Mesenchymal stem cell (in vitro differentiated cells and primary cell): ENCODE measurements at regions not wholly inside any gene's neighbourhood (a gene's known extent, or its start where the extent isn't known, plus 50 kb on each side); places are given as distances from the start of the nearest gene placed in this dataset.
"Not testable (repeated sequence)": the region's sequence is repeated elsewhere in the genome, so short reads cannot be mapped to it uniquely, and the experiment has no call there.

Experiments
- DNase-seq: peaks from one replicate; pipeline ENCODE4 v3.0.0-alpha.2; 2013
- H2AFZ ChIP-seq: one replicate; pipeline ENCODE4 v1.6.1; 2013; ENCODE audit warnings: low read depth, mild to moderate bottlenecking, control low read depth, inconsistent platforms, low read length, moderate library complexity
- H2AK5ac ChIP-seq: 2 replicates; pipeline ENCODE4 v1.6.1; 2013; ENCODE audit warnings: low read length, moderate library complexity, mild to moderate bottlenecking, inconsistent platforms; ENCODE audit not compliant: severe bottlenecking
- H2BK120ac ChIP-seq: one replicate; pipeline ENCODE4 v1.6.1; 2013; ENCODE audit warnings: low read depth, mild to moderate bottlenecking, inconsistent platforms, low read length, moderate library complexity
- H2BK12ac ChIP-seq, 2 experiments: one replicate each; pipeline ENCODE4 v1.6.1; 2013; ENCODE audit warnings: inconsistent platforms in 2 of 2, low read length in 2 of 2, mild to moderate bottlenecking in 2 of 2, moderate library complexity in 2 of 2, control low read depth in 1 of 2
- H2BK15ac ChIP-seq: one replicate; pipeline ENCODE4 v1.6.1; 2013; ENCODE audit warnings: mild to moderate bottlenecking, low read depth, inconsistent platforms; ENCODE audit not compliant: poor library complexity, severe bottlenecking
- H2BK5ac ChIP-seq: 2 replicates; pipeline ENCODE4 v1.6.1; 2013; ENCODE audit warnings: low read depth, mild to moderate bottlenecking, low read length, control low read depth, inconsistent platforms; ENCODE audit not compliant: poor library complexity, severe bottlenecking
- H3K14ac ChIP-seq, 2 experiments: one replicate each; pipeline ENCODE4 v1.6.1; 2013; ENCODE audit warnings: inconsistent platforms in 2 of 2, low read length in 2 of 2, control low read depth in 1 of 2, mild to moderate bottlenecking in 1 of 2, moderate library complexity in 1 of 2
- H3K18ac ChIP-seq, 2 experiments: one replicate each; pipeline ENCODE4 v1.6.1; 2013; ENCODE audit warnings: inconsistent platforms in 2 of 2, low read length in 2 of 2, control low read depth in 1 of 2, low read depth in 1 of 2, mild to moderate bottlenecking in 1 of 2
- H3K23ac ChIP-seq, 2 experiments: one replicate each; pipeline ENCODE4 v1.6.1; 2013; ENCODE audit warnings: inconsistent platforms in 2 of 2, low read length in 2 of 2, mild to moderate bottlenecking in 2 of 2, moderate library complexity in 2 of 2, control low read depth in 1 of 2
- H3K27ac ChIP-seq: 2 replicates; pipeline ENCODE4 v1.5.1; 2013; ENCODE audit warnings: mild to moderate bottlenecking, moderate library complexity, low read length, control low read depth, inconsistent platforms; ENCODE audit not compliant: poor library complexity, severe bottlenecking
- H3K27me3 ChIP-seq, 2 experiments: 2 replicates each; pipeline versions ENCODE4 v1.6.1 to v1.7.0; 2013; ENCODE audit warnings: low read length in 2 of 2, mild to moderate bottlenecking in 2 of 2, moderate library complexity in 2 of 2, control low read depth in 1 of 2, inconsistent platforms in 1 of 2; ENCODE audit not compliant: control insufficient read depth in 1 of 2, insufficient read depth in 1 of 2
- H3K36me3 ChIP-seq, 2 experiments: 2 replicates each; pipeline versions ENCODE4 v1.6.1 to v1.7.0; 2013; ENCODE audit warnings: low read length in 2 of 2, control low read depth in 1 of 2, inconsistent platforms in 1 of 2, low read depth in 1 of 2, mild to moderate bottlenecking in 1 of 2; ENCODE audit not compliant: insufficient read depth in 2 of 2, control insufficient read depth in 1 of 2
- H3K4ac ChIP-seq, 2 experiments: one replicate each; pipeline ENCODE4 v1.6.1; 2013; ENCODE audit warnings: inconsistent platforms in 2 of 2, low read length in 2 of 2, mild to moderate bottlenecking in 2 of 2, moderate library complexity in 2 of 2, control low read depth in 1 of 2, low read depth in 1 of 2
- H3K4me1 ChIP-seq: 2 replicates; pipeline ENCODE4 v1.6.1; 2013; ENCODE audit warnings: low read depth, low read length, control low read depth; ENCODE audit not compliant: control insufficient read depth, insufficient read depth
- H3K4me2 ChIP-seq: 2 replicates; pipeline ENCODE4 v1.6.1; 2013; ENCODE audit warnings: low read length, mild to moderate bottlenecking, inconsistent platforms; ENCODE audit not compliant: poor library complexity, severe bottlenecking
- H3K4me3 ChIP-seq, 2 experiments: 2 replicates each; pipeline versions ENCODE4 v1.5.1 to v1.7.0; 2013; ENCODE audit warnings: low read length in 2 of 2, mild to moderate bottlenecking in 2 of 2, control low read depth in 1 of 2, low read depth in 1 of 2; ENCODE audit not compliant: insufficient read depth in 1 of 2
- H3K79me1 ChIP-seq: replicated peaks from 2 replicates; pipeline ENCODE4 v1.6.1; 2013; ENCODE audit warnings: mild to moderate bottlenecking, control low read depth, low read length, inconsistent platforms; ENCODE audit not compliant: poor library complexity, severe bottlenecking
- H3K9ac ChIP-seq: 2 replicates; pipeline ENCODE4 v1.7.0; 2013; ENCODE audit warnings: mild to moderate bottlenecking, low read length, moderate library complexity
- H3K9me3 ChIP-seq: 2 replicates; pipeline ENCODE4 v1.7.0; 2013; ENCODE audit warnings: mild to moderate bottlenecking, low read length; ENCODE audit not compliant: control insufficient read depth
- H4K8ac ChIP-seq: one replicate; pipeline ENCODE4 v1.6.1; 2013; ENCODE audit warnings: inconsistent platforms, mild to moderate bottlenecking, low read length, moderate library complexity
- H4K91ac ChIP-seq: one replicate; pipeline ENCODE4 v1.6.1; 2013; ENCODE audit warnings: mild to moderate bottlenecking, low read length, inconsistent platforms
- WGBS: methylation state at CpG from one replicate; pipeline ENCODE4 v1.1.7; 2013; ENCODE audit warnings: mixed read lengths; 5-methylcytosine and 5-hydroxymethylcytosine counted together

- H3K27ac ChIP-seq, result no peak overlapping the region
- H3K14ac ChIP-seq, result no peak overlapping the region
- 13% methylated on average over 50 of the region's 52 CpGs for WGBS
- no peaks in the 10 kb centered on the region for H3K79me1 ChIP-seq
- H3K4ac ChIP-seq, result no peak overlapping the region
- no peak overlapping the region for H2BK15ac ChIP-seq
- H2AFZ ChIP-seq, result peak overlapping the region; percentile 33
- H3K4me2 ChIP-seq, result peak overlapping the region; percentile 30
- no peak overlapping the region for H4K91ac ChIP-seq
- peak; percentile 78 for DNase-seq
- peak overlapping the region in 1 of 2 experiments; percentile 71 for H3K4me3 ChIP-seq
- no peaks in the 10 kb centered on the region for H3K9me3 ChIP-seq
- H2BK120ac ChIP-seq, result no peak overlapping the region
- no peak overlapping the region for H2AK5ac ChIP-seq
- no peaks in the 10 kb centered on the region for H3K36me3 ChIP-seq
- H3K9ac ChIP-seq, result peak overlapping the region; percentile 53
- H2BK5ac ChIP-seq, result no peak overlapping the region
- H3K23ac ChIP-seq, result no peak overlapping the region
- peak overlapping the region; percentile 24 for H4K8ac ChIP-seq
- peaks cover 30 to 41% of the 10 kb centered on the region in 2 experiments for H3K27me3 ChIP-seq
- H3K18ac ChIP-seq, result no peak overlapping the region
- peaks cover 16% of the 10 kb centered on the region for H3K4me1 ChIP-seq
- no peak overlapping the region for H2BK12ac ChIP-seq
Measured at GRCh38 chr5:1644810-1645571, 121.2 kb upstream of the LPCAT1 start.

GRCh38 chr5:1644393-1644809, 120.6 kb upstream of the LPCAT1 start:
- H3K79me1 ChIP-seq, H3K18ac ChIP-seq, H3K14ac ChIP-seq, H2BK5ac ChIP-seq, H3K23ac ChIP-seq, H4K91ac ChIP-seq, H3K4ac ChIP-seq, H3K9ac ChIP-seq, H3K9me3 ChIP-seq, DNase-seq, H3K36me3 ChIP-seq, H3K4me3 ChIP-seq, H3K4me2 ChIP-seq, H2AK5ac ChIP-seq, H2BK15ac ChIP-seq, H3K27ac ChIP-seq, H2BK12ac ChIP-seq, H2BK120ac ChIP-seq, H2AFZ ChIP-seq, H4K8ac ChIP-seq: not testable (repeated sequence)
- H3K4me1 ChIP-seq, result peaks cover 16% of the 10 kb centered on the region
- H3K27me3 ChIP-seq, result peaks cover 33 to 41% of the 10 kb centered on the region in 2 experiments
- WGBS, result 16% methylated on average over 15 of the region's 22 CpGs

GRCh38 chr5:1643651-1644392, 120.1 kb upstream of the LPCAT1 start:
- Histone ChIP-seq H2BK12ac (no peak overlapping the region), H3K9ac (no peak overlapping the region), H3K4ac (no peak overlapping the region), H2BK15ac (no peak overlapping the region), H4K8ac (no peak overlapping the region), H2AFZ (no peak overlapping the region), H3K27ac (no peak overlapping the region), H3K23ac (peak overlapping the region in 1 of 2 experiments; percentile 6), H3K4me1 (peaks cover 16% of the 10 kb centered on the region), H2BK120ac (no peak overlapping the region), H3K9me3 (no peaks in the 10 kb centered on the region), H3K18ac (no peak overlapping the region), H2AK5ac (no peak overlapping the region), H3K14ac (no peak overlapping the region), H3K4me2 (no peak overlapping the region), H3K27me3 (peaks cover 28 to 42% of the 10 kb centered on the region in 2 experiments), H3K4me3 (no peak overlapping the region), H4K91ac (no peak overlapping the region), H2BK5ac (no peak overlapping the region), H3K79me1 (no peaks in the 10 kb centered on the region), H3K36me3 (no peaks in the 10 kb centered on the region)
- peak; percentile 10 for DNase-seq
- WGBS, result 18% methylated on average over 9 of the region's 14 CpGs

GRCh38 chr5:1642621-1643061, 118.9 kb upstream of the LPCAT1 start:
- peak overlapping the region in 1 of 2 experiments; percentile 59 for H3K23ac ChIP-seq
- H3K27me3 ChIP-seq, result peaks cover 33 to 49% of the 10 kb centered on the region in 2 experiments
- no peaks in the 10 kb centered on the region for H3K9me3 ChIP-seq
- no peak overlapping the region for H2BK12ac ChIP-seq
- no peak overlapping the region for H2AK5ac ChIP-seq
- H3K18ac ChIP-seq, result no peak overlapping the region
- H2AFZ ChIP-seq, result no peak overlapping the region
- no peak overlapping the region for H3K9ac ChIP-seq
- no peak overlapping the region for H2BK5ac ChIP-seq
- no peaks in the 10 kb centered on the region for H3K36me3 ChIP-seq
- H2BK120ac ChIP-seq, result no peak overlapping the region
- peaks cover 16% of the 10 kb centered on the region for H3K4me1 ChIP-seq
- H2BK15ac ChIP-seq, result no peak overlapping the region
- H3K14ac ChIP-seq, result peak overlapping the region in 1 of 2 experiments; percentile 55
- H4K8ac ChIP-seq, result no peak overlapping the region
- WGBS, result 76% methylated on average over 9 of the region's 11 CpGs
- H3K4ac ChIP-seq, result no peak overlapping the region
- no peaks in the 10 kb centered on the region for H3K79me1 ChIP-seq
- H3K4me2 ChIP-seq, result no peak overlapping the region
- H4K91ac ChIP-seq, result no peak overlapping the region
- H3K4me3 ChIP-seq, result no peak overlapping the region
- no peak overlapping the region for H3K27ac ChIP-seq
- no peak for DNase-seq
